Endothelial cell of umbilical vein (primary cell): ENCODE measurements at regions not wholly inside any gene's neighbourhood (a gene's known extent, or its start where the extent isn't known, plus 50 kb on each side); places are given as distances from the start of the nearest gene placed in this dataset.

Source experiments
- JUN ChIP-seq: IDR thresholded peaks from 2 replicates; pipeline ENCODE4 v1.6.1; 2011; ENCODE audit warnings: borderline replicate concordance, low read depth; ENCODE audit not compliant: insufficient read length, insufficient read depth
- POLR2A ChIP-seq: IDR thresholded peaks from 2 replicates; pipeline ENCODE4 v1.6.1; 2012; ENCODE audit warnings: low read depth, mild to moderate bottlenecking, control low read depth, low read length
- POLR2AphosphoS5 ChIP-seq: IDR thresholded peaks from 2 replicates; pipeline ENCODE4 v1.6.1; 2012; ENCODE audit warnings: low read depth, mild to moderate bottlenecking, control low read depth, low read length, moderate library complexity; ENCODE audit not compliant: insufficient read depth
- TF ChIP-seq, protein P1 (sequence below), 2 donors: IDR thresholded peaks; 1 replicate in 1 of 2; 2 replicates in 1 of 2; pipeline ENCODE4 v1.5.1; 2011; ENCODE audit warnings: low read length in 2 of 2, mild to moderate bottlenecking in 2 of 2, moderate library complexity in 2 of 2, control low read depth in 1 of 2, inconsistent platforms in 1 of 2, low read depth in 1 of 2; ENCODE audit not compliant: insufficient read depth in 1 of 2; ENCODE audit errors: extremely low read depth in 1 of 2

DNA sequence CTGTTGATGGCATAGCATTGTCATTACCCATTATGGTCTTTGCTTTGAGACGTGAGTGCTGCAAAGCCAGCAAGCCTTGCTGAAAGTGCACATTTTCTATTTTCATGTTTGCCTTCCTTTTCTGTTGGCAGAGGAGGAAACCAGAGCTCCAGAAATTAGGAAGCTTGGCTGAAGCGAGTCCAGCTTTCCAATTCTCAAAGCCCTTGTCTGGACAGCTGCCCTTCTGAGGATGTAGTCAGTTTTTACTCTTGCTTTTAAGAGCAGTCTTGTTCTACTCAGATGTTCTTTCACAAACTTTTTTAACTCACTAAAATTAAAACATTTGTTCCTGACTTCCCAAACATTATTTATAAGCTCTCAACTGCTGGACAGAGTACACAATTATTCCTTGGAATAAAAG is 93.8 kb downstream of the ICOS start:
- TF ChIP-seq, protein P1, sequence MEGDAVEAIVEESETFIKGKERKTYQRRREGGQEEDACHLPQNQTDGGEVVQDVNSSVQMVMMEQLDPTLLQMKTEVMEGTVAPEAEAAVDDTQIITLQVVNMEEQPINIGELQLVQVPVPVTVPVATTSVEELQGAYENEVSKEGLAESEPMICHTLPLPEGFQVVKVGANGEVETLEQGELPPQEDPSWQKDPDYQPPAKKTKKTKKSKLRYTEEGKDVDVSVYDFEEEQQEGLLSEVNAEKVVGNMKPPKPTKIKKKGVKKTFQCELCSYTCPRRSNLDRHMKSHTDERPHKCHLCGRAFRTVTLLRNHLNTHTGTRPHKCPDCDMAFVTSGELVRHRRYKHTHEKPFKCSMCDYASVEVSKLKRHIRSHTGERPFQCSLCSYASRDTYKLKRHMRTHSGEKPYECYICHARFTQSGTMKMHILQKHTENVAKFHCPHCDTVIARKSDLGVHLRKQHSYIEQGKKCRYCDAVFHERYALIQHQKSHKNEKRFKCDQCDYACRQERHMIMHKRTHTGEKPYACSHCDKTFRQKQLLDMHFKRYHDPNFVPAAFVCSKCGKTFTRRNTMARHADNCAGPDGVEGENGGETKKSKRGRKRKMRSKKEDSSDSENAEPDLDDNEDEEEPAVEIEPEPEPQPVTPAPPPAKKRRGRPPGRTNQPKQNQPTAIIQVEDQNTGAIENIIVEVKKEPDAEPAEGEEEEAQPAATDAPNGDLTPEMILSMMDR (IDR thresholded peaks at IDR 0.05; ENCODE audit: extremely low read depth in 1 of 2, insufficient read depth in 1 of 2, low read depth in 1 of 2, low read length in 2 of 2), result no peak
- TF ChIP-seq POLR2A (no peak), POLR2AphosphoS5 (no peak), JUN (no peak)
